Activated naive CD4-positive, alpha-beta T cell treated with anti-CD3 and anti-CD28 coated beads, Interleukin-2, amount 10 ng/mL, durations not matched to agents 7 days and 5 days (primary cell): ENCODE measurements at regions not wholly inside any gene's neighbourhood (a gene's known extent, or its start where the extent isn't known, plus 50 kb on each side); places are given as distances from the start of the nearest gene placed in this dataset.

ENCODE experiments used
- CTCF ChIA-PET: fragments of 350-600 bp; sonication (Branson Sonifier 250); formaldehyde crosslinking; loops from one replicate; lab custom pipeline; 2021; ENCODE audit warnings: antibody characterized with exemption; lab: Charles Lee
- DNase-seq: peaks from one replicate; pipeline ENCODE4 v3.0.0-alpha.2; 2020
- H3K27ac Mint-ChIP-seq: one replicate; pipeline ENCODE4 v1.8.0; 2021; ENCODE audit warnings: mild to moderate bottlenecking, moderate library complexity, mixed read lengths
- H3K27me3 Mint-ChIP-seq: one replicate; pipeline ENCODE4 v1.8.0; 2021; ENCODE audit warnings: mild to moderate bottlenecking, mixed read lengths
- H3K36me3 Mint-ChIP-seq: one replicate; pipeline ENCODE4 v1.8.0; 2021; ENCODE audit warnings: mixed read lengths
- H3K4me1 Mint-ChIP-seq: one replicate; pipeline ENCODE4 v1.8.0; 2021; ENCODE audit warnings: mixed read lengths
- H3K4me3 Mint-ChIP-seq: one replicate; pipeline ENCODE4 v1.8.0; 2021; ENCODE audit warnings: mild to moderate bottlenecking, moderate library complexity, mixed read lengths
- H3K9me3 Mint-ChIP-seq: one replicate; pipeline ENCODE4 v1.8.0; 2021; ENCODE audit warnings: mixed read lengths

DNA sequence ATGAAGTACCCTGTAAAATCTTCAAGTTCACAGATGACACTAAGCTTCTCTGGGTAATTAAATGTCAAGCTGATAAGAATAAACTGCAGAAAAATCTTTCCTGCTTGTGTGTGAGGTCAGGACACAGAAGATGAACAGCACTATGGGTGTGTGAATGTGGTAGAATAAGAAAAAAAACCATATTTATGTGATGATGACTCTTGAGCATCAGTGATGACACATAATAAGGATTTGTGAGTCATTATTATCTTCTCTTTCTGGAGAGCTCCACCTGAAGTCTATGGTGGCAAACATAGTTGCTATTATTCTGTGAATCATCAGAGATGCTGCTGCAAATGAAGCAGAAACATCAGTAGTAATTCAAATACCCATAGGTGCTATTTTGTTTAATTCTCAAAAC, 422.4 kb downstream of the DIPK2A start:
- peaks cover 3% of the 10 kb centered on the region for H3K9me3 Mint-ChIP-seq
- no peak for DNase-seq
- H3K36me3 Mint-ChIP-seq: no peaks in the 10 kb centered on the region
- H3K4me3 Mint-ChIP-seq: no peak overlapping the region
- H3K27ac Mint-ChIP-seq: no peak overlapping the region
- H3K27me3 Mint-ChIP-seq: no peaks in the 10 kb centered on the region
- no peaks in the 10 kb centered on the region for H3K4me1 Mint-ChIP-seq
- CTCF ChIA-PET: no interaction called here

DNA sequence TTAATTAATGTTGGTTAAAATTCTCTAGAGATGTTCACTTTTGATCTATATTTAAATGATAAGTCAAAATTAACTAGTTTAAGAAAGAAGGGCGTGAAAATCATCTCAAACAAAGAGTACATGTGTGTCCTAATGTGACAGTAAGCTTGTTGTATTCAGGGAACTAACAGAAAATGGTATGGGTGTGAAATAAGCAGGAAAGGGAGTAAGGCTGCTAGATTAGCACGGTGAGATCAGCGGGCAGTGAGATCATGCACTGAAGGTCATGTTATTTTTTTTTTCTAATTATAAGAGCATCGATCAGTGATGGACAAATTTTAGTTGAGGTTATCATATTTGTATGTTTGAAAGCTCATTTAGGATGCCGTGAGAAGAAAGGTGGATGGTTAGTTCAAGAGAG, 430.8 kb downstream of the DIPK2A start:
- no peak for DNase-seq

DNA sequence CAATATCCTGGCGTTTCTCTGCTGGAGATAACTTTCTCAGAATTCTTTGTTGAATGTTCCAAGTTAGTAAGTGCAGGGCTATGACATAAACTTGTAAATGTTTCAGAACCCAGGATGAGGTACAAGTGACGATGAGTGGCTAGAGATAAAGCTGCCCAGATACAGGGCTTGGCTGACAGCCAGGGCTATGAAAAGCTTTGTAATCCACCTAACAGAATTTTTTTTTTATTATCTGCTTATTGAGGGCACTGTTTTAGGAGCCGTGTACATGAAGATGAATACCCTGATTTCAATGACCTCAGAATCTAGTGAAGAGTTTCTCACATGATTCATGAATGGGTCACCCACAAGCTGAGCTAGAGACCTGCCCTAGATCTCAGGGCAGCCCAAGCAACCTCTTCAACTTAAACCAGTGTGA, 431.4 kb downstream of the DIPK2A start:
- H3K27ac Mint-ChIP-seq: no peak overlapping the region
- H3K9me3 Mint-ChIP-seq: peaks cover 3% of the 10 kb centered on the region
- no peak for DNase-seq
- CTCF ChIA-PET: no interaction called here
- no peaks in the 10 kb centered on the region for H3K27me3 Mint-ChIP-seq
- H3K4me3 Mint-ChIP-seq: no peak overlapping the region
- no peaks in the 10 kb centered on the region for H3K36me3 Mint-ChIP-seq
- H3K4me1 Mint-ChIP-seq: no peaks in the 10 kb centered on the region

More for the DNA sequence above, 430.8 kb downstream of the DIPK2A start:
- no peak overlapping the region for H3K27ac Mint-ChIP-seq
- no peak overlapping the region for H3K4me3 Mint-ChIP-seq
- H3K4me1 Mint-ChIP-seq: no peaks in the 10 kb centered on the region
- CTCF ChIA-PET: no interaction called here
- peaks cover 3% of the 10 kb centered on the region for H3K9me3 Mint-ChIP-seq
- H3K36me3 Mint-ChIP-seq: no peaks in the 10 kb centered on the region
- no peaks in the 10 kb centered on the region for H3K27me3 Mint-ChIP-seq

DNA sequence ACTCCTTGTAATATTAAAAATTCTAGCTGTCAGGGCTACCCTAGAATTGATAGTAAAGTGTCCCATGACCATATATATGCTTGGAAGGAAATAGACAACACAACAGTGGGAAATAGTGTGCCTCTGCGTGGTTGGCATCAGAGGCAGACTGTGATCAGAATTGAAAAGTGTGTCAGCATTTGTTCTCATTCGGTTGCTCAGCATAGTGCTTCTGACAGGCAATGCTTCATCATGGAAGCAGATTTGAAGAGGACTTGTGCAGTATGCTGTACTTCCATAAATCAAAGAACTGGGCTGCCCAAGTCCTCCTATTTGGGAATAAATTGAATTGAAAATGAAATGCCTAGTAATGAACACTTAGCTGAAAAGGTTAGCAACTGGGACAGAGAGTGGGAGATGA, 435.7 kb downstream of the DIPK2A start:
- no peaks in the 10 kb centered on the region for H3K9me3 Mint-ChIP-seq
- H3K27ac Mint-ChIP-seq: no peak overlapping the region
- H3K4me1 Mint-ChIP-seq: no peaks in the 10 kb centered on the region
- no peak for DNase-seq
- H3K36me3 Mint-ChIP-seq: no peaks in the 10 kb centered on the region
- H3K4me3 Mint-ChIP-seq: no peak overlapping the region
- H3K27me3 Mint-ChIP-seq: no peaks in the 10 kb centered on the region
- CTCF ChIA-PET: no interaction called here

DNA sequence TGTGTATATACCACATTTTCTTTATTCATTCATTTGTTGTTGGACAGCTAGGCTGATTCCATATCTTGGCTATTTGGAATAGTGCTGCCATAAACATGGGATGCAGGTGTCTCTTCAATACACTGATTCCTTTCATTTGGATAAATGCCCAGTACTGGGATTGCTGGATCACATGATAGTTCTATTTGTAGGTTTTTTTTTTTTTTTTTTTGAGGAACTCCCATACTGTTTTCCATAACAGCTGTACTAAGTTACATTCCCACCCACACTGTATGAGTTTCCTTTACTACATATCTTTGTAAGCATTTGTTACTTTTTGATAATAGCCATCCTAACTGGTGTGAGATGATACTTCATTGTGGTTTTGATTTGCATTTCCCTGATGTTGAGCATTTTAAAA, 437.7 kb downstream of the DIPK2A start:
- no peaks in the 10 kb centered on the region for H3K4me1 Mint-ChIP-seq
- no peak for DNase-seq
- H3K27me3 Mint-ChIP-seq: no peaks in the 10 kb centered on the region
- no peak overlapping the region for H3K4me3 Mint-ChIP-seq
- no peak overlapping the region for H3K27ac Mint-ChIP-seq
- CTCF ChIA-PET: no interaction called here
- no peaks in the 10 kb centered on the region for H3K9me3 Mint-ChIP-seq
- H3K36me3 Mint-ChIP-seq: no peaks in the 10 kb centered on the region

DNA sequence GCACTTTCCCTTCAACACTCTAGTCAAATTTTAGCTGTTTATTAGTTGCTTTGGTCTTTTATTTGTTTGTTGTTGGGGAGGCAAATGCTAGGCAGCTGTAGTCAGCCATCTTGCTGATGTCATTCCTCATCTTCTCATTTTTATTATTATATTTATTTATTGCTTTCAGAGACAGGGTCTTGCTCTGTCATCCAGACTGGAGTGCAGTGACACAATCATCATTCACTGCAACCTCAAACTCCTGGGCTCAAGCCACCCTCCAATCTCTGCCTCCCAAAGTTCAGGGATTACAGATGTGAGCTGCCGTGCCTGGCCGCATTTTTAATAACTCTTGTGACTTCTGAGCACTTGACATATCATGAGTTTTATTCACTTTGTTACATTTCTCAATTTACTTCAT, 441.4 kb downstream of the DIPK2A start:
- H3K27ac Mint-ChIP-seq: no peak overlapping the region
- H3K4me1 Mint-ChIP-seq: no peaks in the 10 kb centered on the region
- no peaks in the 10 kb centered on the region for H3K27me3 Mint-ChIP-seq
- DNase-seq: no peak
- CTCF ChIA-PET: no interaction called here
- no peak overlapping the region for H3K4me3 Mint-ChIP-seq
- no peaks in the 10 kb centered on the region for H3K9me3 Mint-ChIP-seq
- no peaks in the 10 kb centered on the region for H3K36me3 Mint-ChIP-seq

DNA sequence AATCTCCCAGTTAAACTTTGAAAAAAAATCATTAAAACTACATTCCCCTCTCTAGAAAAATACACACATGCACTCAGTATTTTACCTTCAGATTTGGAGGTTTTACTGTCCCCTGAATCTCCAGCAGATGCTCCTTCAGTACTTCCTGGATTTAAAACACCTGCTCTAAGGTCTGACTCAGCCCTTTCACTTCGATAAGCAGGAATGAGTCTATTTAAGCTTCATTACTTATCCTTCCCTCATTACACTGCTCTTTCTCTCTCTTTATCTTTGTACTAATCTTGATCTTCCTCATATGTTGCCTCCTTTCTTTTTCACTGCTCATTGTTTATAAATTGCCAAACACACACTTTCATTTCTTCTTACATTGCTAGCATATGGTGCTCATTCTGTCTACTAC, 443.9 kb downstream of the DIPK2A start:
- no peak overlapping the region for H3K27ac Mint-ChIP-seq
- no peak for DNase-seq
- H3K27me3 Mint-ChIP-seq: no peaks in the 10 kb centered on the region
- no peaks in the 10 kb centered on the region for H3K36me3 Mint-ChIP-seq
- H3K4me1 Mint-ChIP-seq: no peaks in the 10 kb centered on the region
- H3K9me3 Mint-ChIP-seq: no peaks in the 10 kb centered on the region
- no peak overlapping the region for H3K4me3 Mint-ChIP-seq
- CTCF ChIA-PET: no interaction called here

DNA sequence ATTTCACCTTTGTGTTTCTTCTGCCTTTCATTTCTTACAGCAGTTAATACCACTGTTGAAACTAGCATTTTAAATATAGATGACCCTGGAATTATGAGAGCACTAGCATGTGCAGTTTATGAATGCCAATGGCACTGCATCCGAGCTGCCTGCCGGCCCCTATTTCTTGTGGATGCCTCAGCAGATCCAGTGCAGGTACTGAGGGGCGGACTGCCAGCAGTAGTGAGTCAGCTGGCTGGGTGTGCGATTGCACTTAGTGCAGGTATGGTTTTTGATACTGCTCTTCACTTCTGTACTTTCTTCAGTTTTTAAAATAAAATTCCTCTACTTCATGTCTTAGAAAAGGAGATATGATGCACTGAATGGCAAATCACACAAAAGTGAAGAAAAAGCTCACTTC, 453.0 kb downstream of the DIPK2A start:
- no peaks in the 10 kb centered on the region for H3K36me3 Mint-ChIP-seq
- H3K9me3 Mint-ChIP-seq: no peaks in the 10 kb centered on the region
- H3K4me1 Mint-ChIP-seq: no peaks in the 10 kb centered on the region
- H3K27me3 Mint-ChIP-seq: no peaks in the 10 kb centered on the region
- no peak overlapping the region for H3K27ac Mint-ChIP-seq
- no peak overlapping the region for H3K4me3 Mint-ChIP-seq
- no peak for DNase-seq
- CTCF ChIA-PET: interaction anchor here (0.6 to 0.7 kb wide), 2 partner anchors 1233 to 1275 kb away, joined by 3 to 4 read pairs; no protein-coding TSS in a partner anchor

DNA sequence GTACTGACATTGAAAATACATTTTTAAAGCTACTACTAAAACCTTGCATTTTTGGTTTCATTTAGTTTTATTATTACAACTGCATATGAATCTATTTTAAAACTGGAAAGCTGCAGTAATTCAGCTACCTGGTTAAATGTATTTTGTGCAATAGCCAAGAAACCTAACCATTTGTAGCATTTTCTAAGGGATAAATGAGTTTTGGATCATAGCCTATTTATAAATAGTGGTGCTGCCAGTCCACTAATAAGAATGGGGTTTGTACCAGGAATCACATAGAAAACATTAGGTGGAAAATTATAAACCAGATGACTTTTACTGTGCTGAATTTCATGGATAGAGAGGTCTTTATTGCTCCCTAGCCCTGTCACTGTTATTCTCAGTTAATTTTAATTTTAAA, 454.7 kb downstream of the DIPK2A start:
- H3K36me3 Mint-ChIP-seq: no peaks in the 10 kb centered on the region
- H3K9me3 Mint-ChIP-seq: no peaks in the 10 kb centered on the region
- H3K27me3 Mint-ChIP-seq: no peaks in the 10 kb centered on the region
- DNase-seq: no peak
- H3K27ac Mint-ChIP-seq: no peak overlapping the region
- no peaks in the 10 kb centered on the region for H3K4me1 Mint-ChIP-seq
- CTCF ChIA-PET: no interaction called here
- no peak overlapping the region for H3K4me3 Mint-ChIP-seq

DNA sequence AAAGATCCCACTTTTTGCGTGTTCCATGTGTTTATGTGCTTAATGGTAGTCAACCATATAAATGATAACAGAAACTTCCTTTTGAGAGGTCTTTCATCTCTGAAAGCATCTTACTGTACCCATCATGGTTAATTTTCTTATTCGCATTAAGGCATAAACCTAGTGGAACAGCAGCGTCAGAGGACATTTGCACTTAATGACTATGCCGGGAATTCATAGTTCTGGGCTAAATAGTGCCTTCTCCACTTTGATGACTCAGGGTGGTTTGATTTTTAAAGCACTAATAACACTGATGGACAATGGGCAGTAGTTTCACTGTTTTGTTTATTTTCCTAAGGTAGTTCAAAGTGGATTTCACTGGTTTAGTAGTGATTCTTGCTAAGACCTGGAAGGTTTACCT, 455.3 kb downstream of the DIPK2A start:
- H3K9me3 Mint-ChIP-seq: no peaks in the 10 kb centered on the region
- no peak overlapping the region for H3K27ac Mint-ChIP-seq
- no peaks in the 10 kb centered on the region for H3K36me3 Mint-ChIP-seq
- no peaks in the 10 kb centered on the region for H3K4me1 Mint-ChIP-seq
- H3K4me3 Mint-ChIP-seq: no peak overlapping the region
- no peak for DNase-seq
- H3K27me3 Mint-ChIP-seq: no peaks in the 10 kb centered on the region
- CTCF ChIA-PET: no interaction called here

DNA sequence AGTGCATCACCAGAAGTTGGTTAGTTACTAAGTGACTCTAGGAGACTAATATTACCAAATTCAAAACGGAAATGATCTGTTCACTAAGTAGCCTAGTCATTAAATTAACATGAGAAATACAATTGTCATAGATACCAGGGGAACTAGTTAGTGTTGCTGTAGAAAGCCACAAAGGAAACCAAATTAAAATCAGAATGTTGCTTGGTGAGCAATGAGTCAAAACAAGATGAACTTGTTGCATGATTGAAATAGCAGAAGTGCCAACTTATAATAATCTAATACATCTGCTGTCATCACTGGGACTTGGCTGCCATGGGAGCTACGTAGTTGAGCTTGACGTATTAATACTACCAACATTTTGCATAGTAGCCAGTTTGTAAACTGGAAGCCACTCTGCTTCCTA, 458.1 kb downstream of the DIPK2A start:
- Mint-ChIP-seq H3K4me1 (no peaks in the 10 kb centered on the region), H3K36me3 (no peaks in the 10 kb centered on the region), H3K4me3 (no peak overlapping the region), H3K27ac (no peak overlapping the region), H3K27me3 (no peaks in the 10 kb centered on the region), H3K9me3 (no peaks in the 10 kb centered on the region)
- no peak for DNase-seq
- CTCF ChIA-PET: no interaction called here

DNA sequence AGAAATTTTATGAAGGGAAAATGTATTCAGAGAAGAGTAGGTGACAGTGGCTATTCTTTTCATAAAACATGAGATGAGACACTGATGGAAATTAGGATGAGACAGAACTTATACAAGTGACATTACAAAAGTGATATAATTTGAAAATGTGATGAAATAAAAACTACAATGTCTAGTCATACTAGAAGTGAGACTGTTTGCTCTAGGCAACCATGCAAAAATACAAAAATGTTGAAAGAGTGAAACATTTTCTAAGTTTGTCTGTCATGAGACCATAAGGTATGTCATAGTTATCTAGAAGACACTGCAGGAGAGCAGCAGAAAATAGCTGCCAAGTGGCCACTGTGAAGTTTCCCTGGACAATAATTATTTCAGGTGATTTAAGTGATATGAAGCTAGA, 459.5 kb downstream of the DIPK2A start:
- no peak for DNase-seq
- no peaks in the 10 kb centered on the region for H3K27me3 Mint-ChIP-seq
- H3K27ac Mint-ChIP-seq: no peak overlapping the region
- H3K4me3 Mint-ChIP-seq: no peak overlapping the region
- CTCF ChIA-PET: no interaction called here
- H3K4me1 Mint-ChIP-seq: no peaks in the 10 kb centered on the region
- H3K9me3 Mint-ChIP-seq: no peaks in the 10 kb centered on the region
- no peaks in the 10 kb centered on the region for H3K36me3 Mint-ChIP-seq

DNA sequence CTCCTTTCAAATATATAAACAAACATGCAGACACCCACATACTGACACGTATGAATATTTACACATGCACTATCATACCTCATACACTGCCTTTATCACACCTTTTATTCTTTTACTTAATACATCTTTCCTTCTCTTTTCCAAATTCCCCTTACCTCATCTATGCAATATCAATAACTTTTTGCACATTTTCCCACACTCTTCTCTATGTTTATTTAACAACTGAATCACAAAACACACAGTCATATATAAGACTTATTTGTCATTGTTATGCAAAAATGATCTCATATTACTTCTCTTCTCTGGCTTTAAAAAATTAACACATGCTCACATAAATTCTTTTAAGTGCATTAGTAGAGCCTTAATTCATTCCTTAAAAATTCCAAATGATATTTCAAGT, 461.4 kb downstream of the DIPK2A start:
- H3K4me1 Mint-ChIP-seq: no peaks in the 10 kb centered on the region
- CTCF ChIA-PET: no interaction called here
- no peaks in the 10 kb centered on the region for H3K27me3 Mint-ChIP-seq
- DNase-seq: no peak
- H3K36me3 Mint-ChIP-seq: no peaks in the 10 kb centered on the region
- no peak overlapping the region for H3K4me3 Mint-ChIP-seq
- H3K9me3 Mint-ChIP-seq: no peaks in the 10 kb centered on the region
- H3K27ac Mint-ChIP-seq: no peak overlapping the region

DNA sequence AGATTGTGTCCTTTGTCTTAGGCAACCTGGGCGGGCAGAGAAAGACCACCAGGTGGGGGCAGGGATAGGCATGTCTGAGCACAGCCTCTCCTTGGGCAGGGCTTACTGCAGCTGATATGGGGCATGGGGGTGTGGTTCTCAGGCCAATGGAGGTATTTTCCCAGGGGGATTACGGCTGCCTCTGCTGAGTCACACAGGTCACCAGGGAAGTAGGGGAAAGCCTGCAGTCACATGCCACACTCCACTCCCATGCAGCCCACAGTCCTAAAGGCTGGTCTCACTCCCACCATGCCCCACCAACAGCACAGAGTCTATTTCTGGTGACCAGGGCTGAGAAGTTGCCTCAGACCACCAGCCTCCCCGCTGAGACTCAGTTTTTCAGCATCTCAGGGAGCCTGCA, 466.4 kb downstream of the DIPK2A start:
- CTCF ChIA-PET: no interaction called here
- H3K27ac Mint-ChIP-seq: no peak overlapping the region
- H3K36me3 Mint-ChIP-seq: no peaks in the 10 kb centered on the region
- no peaks in the 10 kb centered on the region for H3K4me1 Mint-ChIP-seq
- DNase-seq: no peak
- H3K9me3 Mint-ChIP-seq: no peaks in the 10 kb centered on the region
- H3K4me3 Mint-ChIP-seq: no peak overlapping the region
- no peaks in the 10 kb centered on the region for H3K27me3 Mint-ChIP-seq

DNA sequence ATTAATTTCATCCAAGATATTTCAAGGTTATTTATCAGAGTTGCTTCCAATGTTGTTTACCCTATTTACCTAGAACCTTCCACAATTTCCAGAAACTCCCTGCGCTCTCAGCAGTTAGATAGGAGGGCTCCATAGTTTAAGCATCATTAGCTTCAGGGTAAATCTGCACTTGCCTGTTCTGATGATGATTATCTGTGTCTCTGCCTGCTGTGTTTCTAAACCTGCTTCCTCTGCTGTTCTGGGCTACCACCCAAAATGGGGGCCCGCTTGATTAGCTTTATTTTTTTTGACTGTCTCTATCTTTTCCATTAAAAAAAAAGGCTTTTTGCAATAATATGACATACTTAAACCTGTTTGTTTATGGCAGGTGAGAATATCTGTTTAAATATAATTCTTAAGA, 472.4 kb downstream of the DIPK2A start:
- Mint-ChIP-seq H3K27ac (no peak overlapping the region), H3K4me1 (no peaks in the 10 kb centered on the region), H3K27me3 (no peaks in the 10 kb centered on the region), H3K36me3 (no peaks in the 10 kb centered on the region), H3K4me3 (no peak overlapping the region), H3K9me3 (no peaks in the 10 kb centered on the region)
- CTCF ChIA-PET: no interaction called here
- no peak for DNase-seq

DNA sequence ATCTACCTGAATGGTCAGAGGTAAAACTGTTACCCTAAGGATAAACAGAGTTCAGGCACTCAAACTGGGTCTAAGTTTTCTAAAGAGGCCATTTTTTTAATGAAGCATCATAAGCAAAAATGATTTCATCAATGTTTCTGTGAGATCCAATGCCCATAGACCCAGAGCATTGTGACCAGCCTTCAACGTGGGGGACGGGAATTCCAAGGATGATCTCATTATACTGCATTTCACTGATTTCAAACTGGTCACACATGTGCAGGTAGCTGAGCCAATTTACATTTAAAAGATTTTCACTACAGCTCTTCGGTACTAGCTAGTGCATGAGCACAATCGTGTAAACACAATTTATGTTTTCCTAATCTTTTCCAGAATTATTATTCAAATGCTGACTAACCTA, 472.9 kb downstream of the DIPK2A start:
- H3K9me3 Mint-ChIP-seq: no peaks in the 10 kb centered on the region
- no peak for DNase-seq
- CTCF ChIA-PET: no interaction called here
- no peaks in the 10 kb centered on the region for H3K36me3 Mint-ChIP-seq
- no peak overlapping the region for H3K27ac Mint-ChIP-seq
- H3K4me3 Mint-ChIP-seq: no peak overlapping the region
- no peaks in the 10 kb centered on the region for H3K27me3 Mint-ChIP-seq
- no peaks in the 10 kb centered on the region for H3K4me1 Mint-ChIP-seq
